DND-41 (cell line): ENCODE measurements at regions not wholly inside any gene's neighbourhood (a gene's known extent, or its start where the extent isn't known, plus 50 kb on each side); places are given as distances from the start of the nearest gene placed in this dataset.

Source experiments
- EZH2 ChIP-seq: IDR thresholded peaks from 3 replicates; pipeline ENCODE4 v1.6.1; 2012; ENCODE audit warnings: borderline replicate concordance, low read depth, mild to moderate bottlenecking, moderate library complexity, low read length, inconsistent platforms; ENCODE audit not compliant: severe bottlenecking
- TF ChIP-seq, protein P1 (sequence below): IDR thresholded peaks from 2 replicates; pipeline ENCODE4 v1.5.1; 2012; ENCODE audit warnings: borderline replicate concordance, low read length, moderate library complexity, mild to moderate bottlenecking; ENCODE audit not compliant: poor library complexity, severe bottlenecking; ENCODE audit errors: extremely low read depth

GRCh38 chr11:81253244-81253643 lies 1480.4 kb downstream of the FAM181B start:
- TF ChIP-seq EZH2 = no peak
- TF ChIP-seq, protein P1, sequence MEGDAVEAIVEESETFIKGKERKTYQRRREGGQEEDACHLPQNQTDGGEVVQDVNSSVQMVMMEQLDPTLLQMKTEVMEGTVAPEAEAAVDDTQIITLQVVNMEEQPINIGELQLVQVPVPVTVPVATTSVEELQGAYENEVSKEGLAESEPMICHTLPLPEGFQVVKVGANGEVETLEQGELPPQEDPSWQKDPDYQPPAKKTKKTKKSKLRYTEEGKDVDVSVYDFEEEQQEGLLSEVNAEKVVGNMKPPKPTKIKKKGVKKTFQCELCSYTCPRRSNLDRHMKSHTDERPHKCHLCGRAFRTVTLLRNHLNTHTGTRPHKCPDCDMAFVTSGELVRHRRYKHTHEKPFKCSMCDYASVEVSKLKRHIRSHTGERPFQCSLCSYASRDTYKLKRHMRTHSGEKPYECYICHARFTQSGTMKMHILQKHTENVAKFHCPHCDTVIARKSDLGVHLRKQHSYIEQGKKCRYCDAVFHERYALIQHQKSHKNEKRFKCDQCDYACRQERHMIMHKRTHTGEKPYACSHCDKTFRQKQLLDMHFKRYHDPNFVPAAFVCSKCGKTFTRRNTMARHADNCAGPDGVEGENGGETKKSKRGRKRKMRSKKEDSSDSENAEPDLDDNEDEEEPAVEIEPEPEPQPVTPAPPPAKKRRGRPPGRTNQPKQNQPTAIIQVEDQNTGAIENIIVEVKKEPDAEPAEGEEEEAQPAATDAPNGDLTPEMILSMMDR = no peak
